GM19438 (cell line): ENCODE measurements at regions not wholly inside any gene's neighbourhood (a gene's known extent, or its start where the extent isn't known, plus 50 kb on each side); places are given as distances from the start of the nearest gene placed in this dataset.
"Not testable (repeated sequence)": the region's sequence is repeated elsewhere in the genome, so short reads cannot be mapped to it uniquely, and the experiment has no call there.

Experiments used
- ATAC-seq: cut with Tn5 transposase; IDR thresholded peaks from one replicate; pipeline ENCODE4 v1.9.1; 2021; ENCODE audit warnings: low read depth; ENCODE audit not compliant: unreplicated experiment

GRCh38 chr12:114821570-114821969 is 137.6 kb upstream of the TBX3 start:
- ATAC-seq, result no peak

GRCh38 chr12:114820796-114821195 is 136.8 kb upstream of the TBX3 start:
- ATAC-seq, result no peak

GRCh38 chr12:114817571-114818425 is 133.8 kb upstream of the TBX3 start:
- no peak for ATAC-seq

- no peak for ATAC-seq
Observed at GRCh38 chr12:114815026-114815795, 131.2 kb upstream of the TBX3 start.

- no peak for ATAC-seq
Observed at GRCh38 chr12:114812858-114813761, 129.1 kb upstream of the TBX3 start.

GRCh38 chr12:114812384-114812783 is 128.4 kb upstream of the TBX3 start:
- ATAC-seq, result no peak

- ATAC-seq, result no peak
Observed at GRCh38 chr12:114809097-114809496, 125.1 kb upstream of the TBX3 start.

- not testable (repeated sequence) for ATAC-seq
Observed at GRCh38 chr12:114801381-114801780, 117.4 kb upstream of the TBX3 start.

- ATAC-seq, result not testable (repeated sequence)
Observed at GRCh38 chr12:114800566-114800965, 116.6 kb upstream of the TBX3 start.

- no peak for ATAC-seq
Observed at GRCh38 chr12:114799574-114800487, 115.9 kb upstream of the TBX3 start.

GRCh38 chr12:114794049-114794558 is 110.1 kb upstream of the TBX3 start:
- ATAC-seq, result no peak

GRCh38 chr12:114790276-114790675 is 106.3 kb upstream of the TBX3 start:
- ATAC-seq, result no peak

GRCh38 chr12:114789821-114790220 is 105.8 kb upstream of the TBX3 start:
- ATAC-seq, result no peak

- no peak for ATAC-seq
Observed at GRCh38 chr12:114789276-114789675, 105.3 kb upstream of the TBX3 start.

- no peak for ATAC-seq
Observed at GRCh38 chr12:114784526-114784925, 100.6 kb upstream of the TBX3 start.

- no peak for ATAC-seq
Observed at GRCh38 chr12:114783089-114783618, 99.2 kb upstream of the TBX3 start.

- ATAC-seq, result no peak
Observed at GRCh38 chr12:114780746-114781399, 96.9 kb upstream of the TBX3 start.

- no peak for ATAC-seq
Observed at GRCh38 chr12:114779647-114780046, 95.7 kb upstream of the TBX3 start.

GRCh38 chr12:114779186-114779585 is 95.2 kb upstream of the TBX3 start:
- ATAC-seq, result no peak
